Spinal cord (tissue), 9 donors: ENCODE measurements at regions not wholly inside any gene's neighbourhood (a gene's known extent, or its start where the extent isn't known, plus 50 kb on each side); places are given as distances from the start of the nearest gene placed in this dataset.

ENCODE experiments used
- DNase-seq, 6 donors: peaks; one replicate each; pipeline versions ENCODE4 v3.0.0 to v3.0.0-alpha.2; 2013 to 2015; ENCODE audit warnings: low spot score in 6 of 6, low read depth in 4 of 6
- H3K27ac ChIP-seq: one replicate; pipeline ENCODE4 v1.5.1; 2013; ENCODE audit warnings: low read depth, low read length, control low read depth
- H3K27me3 ChIP-seq: one replicate; pipeline ENCODE4 v1.6.1; 2013; ENCODE audit warnings: low read length; ENCODE audit not compliant: control insufficient read depth, insufficient read depth
- H3K36me3 ChIP-seq: one replicate; pipeline ENCODE4 v1.6.1; 2013; ENCODE audit warnings: low read length; ENCODE audit not compliant: control insufficient read depth, insufficient read depth
- H3K4me1 ChIP-seq: one replicate; pipeline ENCODE4 v1.6.1; 2013; ENCODE audit warnings: low read length; ENCODE audit not compliant: control insufficient read depth, insufficient read depth
- H3K4me3 ChIP-seq: one replicate; pipeline ENCODE4 v1.5.1; 2013; ENCODE audit warnings: low read depth, low read length, control low read depth
- H3K9me3 ChIP-seq: one replicate; pipeline ENCODE4 v1.6.1; 2013; ENCODE audit warnings: low read length; ENCODE audit not compliant: control insufficient read depth, insufficient read depth
- WGBS: methylation state at CpG from one replicate; pipeline ENCODE4 v1.1.5; 2013; ENCODE audit warnings: missing lambda C conversion rate; ENCODE audit not compliant: insufficient coverage; 5-methylcytosine and 5-hydroxymethylcytosine counted together
- donor health status: healthy.

DNA sequence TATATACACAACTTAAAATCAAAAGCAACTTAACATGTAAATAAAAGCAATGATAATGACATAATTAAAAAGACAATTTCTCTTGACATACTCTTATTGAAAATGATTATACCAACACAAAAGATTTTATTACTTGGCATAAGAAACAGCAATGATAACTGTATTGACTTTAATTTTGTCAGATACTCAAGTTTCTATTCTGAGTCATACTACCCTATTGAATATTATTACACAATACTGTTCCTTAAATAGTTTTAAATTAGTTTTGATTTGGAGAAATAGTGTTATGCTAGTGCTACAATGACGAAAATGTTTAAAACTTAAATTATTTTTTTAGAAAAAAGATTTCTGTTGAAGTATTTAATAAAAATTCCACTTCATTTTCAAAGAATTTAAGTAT lies 1319.3 kb upstream of the C9orf72 start:
- H3K27me3 ChIP-seq: no peaks in the 10 kb centered on the region
- no peaks in the 10 kb centered on the region for H3K9me3 ChIP-seq
- H3K36me3 ChIP-seq: no peaks in the 10 kb centered on the region
- no peaks in the 10 kb centered on the region for H3K4me1 ChIP-seq
- no peak for DNase-seq
- no CpG with 5 or more reads among the region's 1 CpG for WGBS
- H3K4me3 ChIP-seq: no peak overlapping the region
- no peak overlapping the region for H3K27ac ChIP-seq

DNA sequence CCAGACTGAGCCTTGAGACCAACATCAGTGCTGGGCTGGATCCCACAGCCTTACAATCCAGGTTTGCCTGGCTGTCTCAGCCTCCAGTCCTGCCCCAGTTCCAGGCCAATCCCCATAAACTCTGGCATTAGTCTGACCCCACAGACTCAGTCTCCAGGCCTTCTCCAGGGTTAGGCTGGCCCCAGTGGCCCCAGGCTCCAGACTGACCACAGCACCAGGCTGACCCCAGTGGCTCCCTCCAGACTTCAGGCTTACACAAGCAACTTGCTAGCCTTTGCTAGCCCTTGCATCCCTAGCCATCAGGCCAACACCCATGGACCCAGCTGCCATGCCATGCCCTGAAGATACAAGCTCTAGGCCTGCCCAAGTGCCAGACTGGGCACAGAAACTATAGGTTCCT lies 1326.0 kb upstream of the C9orf72 start:
- H3K27me3 ChIP-seq: no peaks in the 10 kb centered on the region
- no peak overlapping the region for H3K4me3 ChIP-seq
- no peak overlapping the region for H3K27ac ChIP-seq
- H3K9me3 ChIP-seq: peaks cover 4% of the 10 kb centered on the region
- H3K36me3 ChIP-seq: no peaks in the 10 kb centered on the region
- no peak for DNase-seq
- no peaks in the 10 kb centered on the region for H3K4me1 ChIP-seq

DNA sequence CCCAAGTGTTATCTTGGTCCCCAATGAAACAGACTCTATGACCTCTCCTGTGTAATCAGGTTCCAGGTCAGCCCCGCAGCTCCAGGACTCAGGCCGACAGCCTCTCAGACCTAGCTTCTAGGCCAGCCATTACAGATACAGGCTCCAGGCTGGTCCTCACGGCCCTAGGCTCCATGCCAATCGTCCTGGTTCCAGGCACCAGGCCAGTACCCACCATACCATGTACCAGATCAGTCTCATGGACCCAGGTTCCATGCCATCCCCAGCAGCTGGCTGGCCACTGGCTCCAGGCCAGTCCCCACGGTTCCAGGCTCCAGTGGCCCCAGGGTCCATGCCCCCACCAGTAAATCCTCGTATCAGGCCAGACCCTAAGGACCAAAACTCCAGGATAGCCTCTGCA lies 1326.6 kb upstream of the C9orf72 start:
- WGBS: 83% methylated on average over 6 of the region's 6 CpGs
- Histone ChIP-seq H3K27me3 (no peaks in the 10 kb centered on the region), H3K9me3 (peaks cover 4% of the 10 kb centered on the region), H3K27ac (no peak overlapping the region), H3K4me3 (no peak overlapping the region), H3K36me3 (no peaks in the 10 kb centered on the region), H3K4me1 (no peaks in the 10 kb centered on the region)
- no peak for DNase-seq

DNA sequence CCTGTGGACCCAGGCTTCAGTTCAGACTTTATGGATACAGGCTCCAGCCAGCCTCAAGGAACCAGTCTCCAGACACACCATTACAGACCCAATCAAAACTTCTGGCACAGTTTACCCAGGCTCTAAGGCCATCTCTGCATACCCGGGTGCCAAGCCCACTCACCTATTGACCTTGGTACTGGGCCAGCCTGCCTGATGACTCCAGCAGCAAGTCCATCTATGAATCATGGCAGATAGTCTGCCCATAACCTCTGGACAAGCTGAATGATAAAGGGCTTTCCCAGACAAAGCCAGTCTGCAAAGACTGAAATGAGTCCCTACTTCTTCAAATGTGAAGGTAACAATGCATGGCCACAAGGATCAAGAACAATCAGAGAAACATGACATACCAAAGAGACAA lies 1327.1 kb upstream of the C9orf72 start:
- DNase-seq: no peak
- no peak overlapping the region for H3K27ac ChIP-seq
- WGBS: 50% methylated on average over 1 of the region's 1 CpG
- H3K9me3 ChIP-seq: peaks cover 4% of the 10 kb centered on the region
- no peaks in the 10 kb centered on the region for H3K4me1 ChIP-seq
- H3K4me3 ChIP-seq: no peak overlapping the region
- no peaks in the 10 kb centered on the region for H3K27me3 ChIP-seq
- no peaks in the 10 kb centered on the region for H3K36me3 ChIP-seq

DNA sequence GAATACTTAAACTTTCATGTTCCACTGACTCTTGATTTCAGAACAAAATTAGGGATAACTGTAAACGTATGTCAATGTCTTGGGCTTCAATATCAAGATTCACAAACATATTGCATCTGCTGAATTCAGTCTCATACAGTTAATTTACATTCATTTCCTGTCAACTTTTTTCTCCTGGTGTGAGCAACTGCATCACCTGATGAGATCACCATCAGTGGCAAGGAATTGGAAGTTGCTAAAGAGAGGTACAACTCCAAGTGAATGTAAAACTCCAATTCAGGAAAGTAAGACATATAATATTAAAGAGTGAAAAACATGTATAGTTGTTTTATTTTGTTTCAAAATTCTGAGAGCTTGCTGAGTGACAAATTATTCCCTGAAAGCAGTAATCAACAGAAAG lies 1336.2 kb upstream of the C9orf72 start:
- no peaks in the 10 kb centered on the region for H3K4me1 ChIP-seq
- H3K27me3 ChIP-seq: no peaks in the 10 kb centered on the region
- H3K9me3 ChIP-seq: no peaks in the 10 kb centered on the region
- 60% methylated on average over 1 of the region's 1 CpG for WGBS
- no peak for DNase-seq
- no peak overlapping the region for H3K27ac ChIP-seq
- H3K4me3 ChIP-seq: no peak overlapping the region
- H3K36me3 ChIP-seq: no peaks in the 10 kb centered on the region

DNA sequence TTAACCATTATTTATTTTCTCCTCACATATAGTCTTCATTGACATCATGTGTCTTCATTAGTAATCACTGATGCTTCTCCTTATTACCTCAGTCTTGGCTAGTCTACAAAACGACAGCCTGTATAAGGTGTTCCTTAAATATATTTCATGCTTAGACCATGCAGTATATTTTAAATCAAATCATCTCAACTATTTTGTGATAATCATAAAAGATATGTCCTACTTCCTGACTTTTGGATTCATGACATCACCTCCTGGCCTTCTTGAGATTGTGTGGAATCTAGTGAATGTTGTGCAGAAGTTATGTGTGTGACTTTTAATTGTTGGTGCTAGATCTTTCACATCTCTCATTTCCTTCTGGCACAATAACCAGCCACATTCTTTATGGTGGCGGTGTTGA lies 1339.3 kb upstream of the C9orf72 start:
- WGBS: no CpG with 5 or more reads among the region's 2 CpGs
- no peak for DNase-seq
- H3K27me3 ChIP-seq: no peaks in the 10 kb centered on the region

DNA sequence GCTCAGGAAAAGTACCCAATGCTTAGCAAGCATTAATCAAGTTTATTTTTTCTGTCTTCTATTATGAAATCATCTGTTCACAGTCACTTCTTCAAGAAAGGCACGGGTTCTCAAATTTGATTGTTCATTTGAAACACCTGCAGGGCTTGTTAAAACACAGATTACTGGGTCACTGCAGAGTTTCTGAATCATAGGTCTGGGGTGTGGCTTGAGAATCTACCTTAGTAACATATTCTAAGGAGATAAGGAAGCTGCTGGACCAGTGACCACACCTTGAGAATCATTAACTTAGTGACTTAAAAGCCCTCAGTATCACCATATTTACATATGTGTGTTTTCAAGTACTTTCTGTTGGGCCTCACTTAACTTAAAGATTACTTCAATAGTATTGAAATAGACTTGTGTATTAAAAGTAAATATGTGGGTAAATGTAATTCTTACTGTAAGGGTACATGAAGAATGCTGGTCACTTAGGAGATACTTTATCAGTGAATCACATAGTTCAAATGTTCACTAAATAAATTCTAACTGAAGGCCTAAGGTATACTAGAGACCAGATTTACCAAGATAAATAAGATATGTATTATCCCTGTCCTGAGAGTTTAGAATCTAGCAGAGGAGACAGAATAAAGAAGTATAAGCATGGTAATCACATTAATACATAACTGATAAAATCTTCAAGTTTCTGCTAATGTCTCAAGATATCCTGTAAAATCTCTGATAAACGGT lies 1342.1 kb upstream of the C9orf72 start:
- no peaks in the 10 kb centered on the region for H3K4me1 ChIP-seq
- WGBS: 100% methylated on average over 1 of the region's 2 CpGs
- H3K36me3 ChIP-seq: no peaks in the 10 kb centered on the region
- no peaks in the 10 kb centered on the region for H3K9me3 ChIP-seq
- no peak overlapping the region for H3K4me3 ChIP-seq
- H3K27ac ChIP-seq: no peak overlapping the region
- no peak for DNase-seq
- H3K27me3 ChIP-seq: no peaks in the 10 kb centered on the region

More for the DNA sequence above, 1339.3 kb upstream of the C9orf72 start:
- no peak overlapping the region for H3K27ac ChIP-seq
- no peaks in the 10 kb centered on the region for H3K4me1 ChIP-seq
- H3K36me3 ChIP-seq: no peaks in the 10 kb centered on the region
- no peak overlapping the region for H3K4me3 ChIP-seq
- no peaks in the 10 kb centered on the region for H3K9me3 ChIP-seq

DNA sequence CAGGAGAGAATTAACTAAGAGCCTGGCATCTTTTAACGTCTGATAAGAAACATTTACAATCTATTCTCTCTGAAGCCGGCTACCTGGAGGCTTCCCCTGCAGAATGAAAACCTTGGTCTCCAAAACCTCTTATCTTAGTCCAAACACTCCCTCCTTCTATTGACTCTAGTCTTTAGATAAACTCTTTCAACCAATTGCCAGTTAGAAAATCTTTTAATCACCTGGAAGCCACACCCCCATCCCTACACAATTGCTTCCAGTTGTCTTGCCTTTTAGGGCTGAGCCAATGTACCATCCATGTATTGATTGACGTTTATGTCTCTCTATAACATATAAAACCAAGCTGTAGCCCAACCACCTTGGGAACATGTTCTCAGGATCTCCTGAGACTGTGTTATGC lies 1343.1 kb upstream of the C9orf72 start:
- Histone ChIP-seq H3K4me3 (no peak overlapping the region), H3K36me3 (no peaks in the 10 kb centered on the region), H3K4me1 (no peaks in the 10 kb centered on the region), H3K27ac (no peak overlapping the region), H3K27me3 (no peaks in the 10 kb centered on the region), H3K9me3 (no peaks in the 10 kb centered on the region)
- DNase-seq: no peak
- WGBS: 93% methylated on average over 3 of the region's 3 CpGs

DNA sequence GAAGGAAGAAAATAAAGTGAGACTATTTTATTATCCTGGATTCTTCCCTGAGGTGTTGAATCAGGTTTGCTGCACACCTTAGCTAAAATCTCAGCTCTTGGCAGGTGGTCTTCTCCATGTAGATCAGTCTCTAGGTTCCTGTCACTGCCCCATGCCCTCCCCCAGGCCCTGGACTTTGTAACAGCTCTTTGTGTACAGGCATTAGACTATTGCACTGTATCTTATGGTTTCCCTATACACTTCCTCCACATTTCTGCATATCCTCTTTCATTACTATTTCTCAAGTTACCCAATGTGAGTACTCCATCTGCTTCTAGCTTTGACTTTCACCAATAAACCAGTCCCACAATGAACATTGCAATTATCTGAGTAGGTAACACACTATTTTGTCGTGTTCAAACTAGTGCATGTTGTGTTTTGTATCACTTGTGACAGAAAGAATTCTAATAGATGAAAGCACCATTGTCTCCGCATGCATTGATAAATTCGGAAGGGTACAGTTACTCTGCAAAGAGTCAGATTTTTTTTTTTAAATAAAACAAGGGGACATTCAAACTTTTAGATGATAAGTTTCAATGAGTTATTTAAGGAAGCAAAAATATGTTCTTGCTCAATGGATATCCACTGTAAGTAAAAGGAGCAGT lies 1348.7 kb upstream of the C9orf72 start:
- Histone ChIP-seq H3K27me3 (no peaks in the 10 kb centered on the region), H3K9me3 (no peaks in the 10 kb centered on the region), H3K4me3 (no peak overlapping the region), H3K4me1 (no peaks in the 10 kb centered on the region), H3K36me3 (no peaks in the 10 kb centered on the region), H3K27ac (no peak overlapping the region)
- DNase-seq: no peak
- WGBS: no CpG with 5 or more reads among the region's 3 CpGs

DNA sequence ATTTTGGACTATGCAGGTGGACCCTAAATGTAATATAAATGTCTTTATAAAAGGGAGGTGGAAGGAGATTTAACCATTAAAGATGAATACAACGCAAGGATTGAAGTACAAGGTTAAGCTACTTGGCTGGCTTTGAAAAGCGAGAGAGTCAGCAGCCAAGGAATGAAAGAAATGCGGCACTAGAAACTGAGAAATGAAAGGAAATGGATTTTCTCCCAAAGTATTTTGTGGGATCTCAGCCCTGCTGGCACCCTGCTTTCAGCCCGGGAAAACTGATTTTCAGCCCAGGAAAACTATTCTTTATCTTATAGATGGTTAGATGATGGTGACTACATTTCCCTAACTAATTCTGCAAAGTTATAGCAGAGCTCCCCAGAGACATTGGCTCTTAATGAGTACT lies 1349.6 kb upstream of the C9orf72 start:
- Histone ChIP-seq H3K27me3 (no peaks in the 10 kb centered on the region), H3K9me3 (no peaks in the 10 kb centered on the region), H3K36me3 (no peaks in the 10 kb centered on the region), H3K4me3 (no peak overlapping the region), H3K27ac (no peak overlapping the region), H3K4me1 (no peaks in the 10 kb centered on the region)
- peak in 1 of 6 donors; percentile 64 for DNase-seq
- 38% methylated on average over 2 of the region's 4 CpGs for WGBS
